Memory B cell (primary cell): ENCODE measurements at regions not wholly inside any gene's neighbourhood (a gene's known extent, or its start where the extent isn't known, plus 50 kb on each side); places are given as distances from the start of the nearest gene placed in this dataset.
A peak's percentile ranks its signal among the peaks of the same experiment; 100 is the strongest.
"Not testable (repeated sequence)": the region's sequence is repeated elsewhere in the genome, so short reads cannot be mapped to it uniquely, and the experiment has no call there.

Experiments
- ATAC-seq: fragments of 150-1000 bp; cut with Tn5 transposase; 2 replicates; pipeline ENCODE4 v1.10.0; 2021; ENCODE audit warnings: low read depth, mild to moderate bottlenecking, moderate library complexity
- DNase-seq, 2 donors: peaks; one replicate each; pipeline ENCODE4 v3.0.0; 2022; ENCODE audit warnings: low spot score in 2 of 2
- H3K27ac Mint-ChIP-seq: one replicate; pipeline ENCODE4 v1.8.0; 2022; ENCODE audit warnings: mild to moderate bottlenecking, moderate library complexity, mixed read lengths
- H3K27me3 Mint-ChIP-seq: one replicate; pipeline ENCODE4 v1.8.0; 2022; ENCODE audit warnings: mixed read lengths
- H3K36me3 Mint-ChIP-seq: one replicate; pipeline ENCODE4 v1.8.0; 2022; ENCODE audit warnings: mild to moderate bottlenecking, mixed read lengths
- H3K4me1 Mint-ChIP-seq: one replicate; pipeline ENCODE4 v1.8.0; 2022; ENCODE audit warnings: mixed read lengths
- H3K4me3 Mint-ChIP-seq: one replicate; pipeline ENCODE4 v1.8.0; 2022; ENCODE audit warnings: mild to moderate bottlenecking, moderate library complexity, mixed read lengths
- H3K9me3 Mint-ChIP-seq: one replicate; pipeline ENCODE4 v1.8.0; 2022; ENCODE audit warnings: mixed read lengths

DNA sequence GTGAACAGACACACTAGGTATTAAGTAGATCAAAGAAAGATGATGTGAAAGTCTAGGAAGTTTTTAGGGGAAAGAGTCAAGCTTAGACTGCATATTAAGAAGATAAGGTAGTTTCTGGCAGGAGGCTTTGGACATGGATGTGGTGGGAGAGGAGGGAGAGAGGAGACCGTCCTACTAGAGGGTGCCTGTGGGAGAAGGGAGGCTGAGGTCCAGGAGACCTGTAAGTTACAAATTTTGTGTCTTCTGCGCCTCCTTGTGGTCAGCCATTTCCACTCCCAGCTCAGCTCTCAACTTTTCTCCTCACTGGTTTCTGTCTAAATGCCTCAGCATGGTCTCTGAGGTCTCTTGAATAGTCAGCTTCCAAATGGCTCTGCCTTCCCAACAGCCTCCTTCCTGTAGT lies 193.5 kb downstream of the UNC5CL start:
- H3K36me3 Mint-ChIP-seq = no peaks in the 10 kb centered on the region
- no peak overlapping the region for H3K4me3 Mint-ChIP-seq
- H3K27me3 Mint-ChIP-seq = peaks cover 17% of the 10 kb centered on the region
- DNase-seq (peak in 1 of 2 donors; percentile 8), ATAC-seq (no peak)
- H3K4me1 Mint-ChIP-seq = no peaks in the 10 kb centered on the region
- no peaks in the 10 kb centered on the region for H3K9me3 Mint-ChIP-seq
- no peak overlapping the region for H3K27ac Mint-ChIP-seq

DNA sequence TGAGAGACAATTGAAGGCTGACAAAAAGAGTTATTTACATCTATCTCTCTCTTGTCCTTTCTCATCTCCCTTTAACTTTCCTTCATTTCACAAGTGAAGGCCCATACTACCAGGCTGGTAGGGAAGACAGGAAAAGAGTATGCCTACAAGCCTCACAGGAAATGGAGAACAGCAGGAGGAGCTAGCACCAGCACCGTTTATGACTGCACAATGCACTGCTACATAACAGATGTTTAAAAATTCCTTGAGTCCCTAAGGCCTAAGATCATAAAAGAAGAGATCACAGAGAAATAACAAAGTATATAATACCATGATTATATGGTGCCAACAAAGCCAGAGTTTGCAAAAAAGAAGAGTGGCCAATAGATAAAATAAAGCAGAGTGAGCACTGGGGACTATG lies 194.8 kb downstream of the UNC5CL start:
- DNase-seq (no peak), ATAC-seq (no peak)
- Mint-ChIP-seq H3K27me3 (peaks cover 18% of the 10 kb centered on the region), H3K9me3 (no peaks in the 10 kb centered on the region), H3K4me1 (no peaks in the 10 kb centered on the region), H3K27ac (no peak overlapping the region), H3K36me3 (no peaks in the 10 kb centered on the region), H3K4me3 (no peak overlapping the region)

DNA sequence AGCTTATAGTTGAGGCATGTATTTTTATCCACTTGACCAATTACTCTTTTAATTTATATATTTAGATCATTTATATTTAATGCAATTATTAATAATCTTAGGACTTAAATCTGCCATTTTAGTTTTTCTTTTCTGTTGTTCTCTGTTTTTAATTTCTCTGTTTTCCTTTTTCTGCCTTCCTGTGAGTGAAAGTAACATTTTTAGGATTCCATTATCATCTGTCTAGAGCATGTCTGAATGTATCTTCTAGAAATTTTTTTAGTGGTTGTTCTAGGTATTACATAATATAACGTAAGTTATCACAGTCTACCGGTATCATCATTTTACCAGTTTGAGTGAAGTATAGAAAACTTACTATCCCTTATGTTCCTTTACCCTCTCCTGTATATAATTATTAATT lies 197.3 kb downstream of the UNC5CL start:
- Mint-ChIP-seq H3K36me3 (no peaks in the 10 kb centered on the region), H3K27me3 (peaks cover 16% of the 10 kb centered on the region), H3K4me1 (no peaks in the 10 kb centered on the region)

DNA sequence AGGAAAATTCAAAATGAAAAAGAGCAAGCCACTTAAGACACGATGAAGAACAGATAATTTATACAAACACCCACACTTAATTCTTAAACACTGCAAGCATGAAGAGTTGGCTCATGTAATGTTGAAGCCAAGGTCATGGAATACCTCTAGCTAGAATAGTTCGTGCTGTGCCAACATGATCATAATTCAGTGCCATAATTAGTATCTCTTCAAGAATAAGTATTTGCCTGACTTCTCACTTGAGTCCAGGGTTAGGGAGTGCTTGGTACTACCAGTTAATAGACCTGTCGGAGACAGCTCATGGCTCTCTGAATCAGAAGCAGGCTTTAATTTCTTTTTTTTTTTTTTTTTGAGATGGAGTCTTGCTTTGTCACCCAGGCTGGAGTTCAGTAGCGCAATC lies 206.3 kb downstream of the UNC5CL start:
- Mint-ChIP-seq H3K36me3 (no peaks in the 10 kb centered on the region), H3K4me1 (no peaks in the 10 kb centered on the region), H3K27ac (no peak overlapping the region), H3K4me3 (no peak overlapping the region), H3K9me3 (no peaks in the 10 kb centered on the region), H3K27me3 (peaks cover 5% of the 10 kb centered on the region)
- no peak for ATAC-seq
- DNase-seq = no peak

More for the DNA sequence above, 197.3 kb downstream of the UNC5CL start:
- DNase-seq (no peak), ATAC-seq (no peak)
- Mint-ChIP-seq H3K9me3 (no peaks in the 10 kb centered on the region), H3K4me3 (no peak overlapping the region), H3K27ac (no peak overlapping the region)

DNA sequence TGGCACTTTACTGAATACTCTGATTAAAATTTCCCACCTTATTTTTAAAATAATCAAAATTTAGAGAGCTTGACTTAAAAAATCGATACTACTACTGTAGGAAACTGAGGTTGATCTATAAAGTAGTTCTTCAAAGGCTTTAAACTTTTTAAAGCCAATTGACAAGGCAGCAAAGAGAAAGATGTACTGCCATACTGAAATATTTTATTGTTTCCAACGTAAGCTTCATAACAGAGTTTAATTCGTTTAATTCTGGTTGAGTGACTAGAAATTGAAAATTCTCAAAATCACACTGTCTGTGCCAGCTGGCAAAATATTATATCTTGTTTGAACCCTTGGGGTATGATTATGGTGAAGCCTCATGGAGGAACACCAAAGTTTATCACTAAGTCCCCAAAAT lies 207.6 kb downstream of the UNC5CL start:
- Mint-ChIP-seq H3K36me3 (no peaks in the 10 kb centered on the region), H3K27me3 (peaks cover 6% of the 10 kb centered on the region), H3K4me3 (no peak overlapping the region), H3K9me3 (no peaks in the 10 kb centered on the region), H3K4me1 (no peaks in the 10 kb centered on the region), H3K27ac (no peak overlapping the region)
- DNase-seq (no peak), ATAC-seq (no peak)

DNA sequence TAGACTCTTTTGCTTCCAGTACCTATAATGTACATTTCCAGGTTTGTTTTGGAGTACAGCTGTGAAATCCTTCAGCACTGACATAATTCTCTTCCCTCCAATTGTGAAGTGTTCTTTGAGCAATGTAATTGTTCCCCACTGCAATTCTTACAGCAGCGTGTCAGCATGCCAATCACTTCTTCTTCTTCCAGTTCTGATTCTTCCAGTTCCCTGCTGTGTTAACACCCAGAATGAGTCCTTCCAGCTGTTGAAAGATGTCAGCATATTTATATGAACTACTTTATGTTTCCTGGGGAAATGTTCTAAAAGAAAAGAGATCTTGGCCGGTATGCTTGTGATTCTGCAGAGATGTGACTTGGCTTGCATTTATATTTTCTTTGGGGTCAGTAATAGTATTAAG lies 213.9 kb downstream of the UNC5CL start:
- DNase-seq (no peak), ATAC-seq (no peak)
- H3K36me3 Mint-ChIP-seq = no peaks in the 10 kb centered on the region
- H3K27me3 Mint-ChIP-seq = peaks cover 13% of the 10 kb centered on the region
- no peak overlapping the region for H3K27ac Mint-ChIP-seq
- H3K4me3 Mint-ChIP-seq = no peak overlapping the region
- H3K4me1 Mint-ChIP-seq = no peaks in the 10 kb centered on the region
- no peaks in the 10 kb centered on the region for H3K9me3 Mint-ChIP-seq

DNA sequence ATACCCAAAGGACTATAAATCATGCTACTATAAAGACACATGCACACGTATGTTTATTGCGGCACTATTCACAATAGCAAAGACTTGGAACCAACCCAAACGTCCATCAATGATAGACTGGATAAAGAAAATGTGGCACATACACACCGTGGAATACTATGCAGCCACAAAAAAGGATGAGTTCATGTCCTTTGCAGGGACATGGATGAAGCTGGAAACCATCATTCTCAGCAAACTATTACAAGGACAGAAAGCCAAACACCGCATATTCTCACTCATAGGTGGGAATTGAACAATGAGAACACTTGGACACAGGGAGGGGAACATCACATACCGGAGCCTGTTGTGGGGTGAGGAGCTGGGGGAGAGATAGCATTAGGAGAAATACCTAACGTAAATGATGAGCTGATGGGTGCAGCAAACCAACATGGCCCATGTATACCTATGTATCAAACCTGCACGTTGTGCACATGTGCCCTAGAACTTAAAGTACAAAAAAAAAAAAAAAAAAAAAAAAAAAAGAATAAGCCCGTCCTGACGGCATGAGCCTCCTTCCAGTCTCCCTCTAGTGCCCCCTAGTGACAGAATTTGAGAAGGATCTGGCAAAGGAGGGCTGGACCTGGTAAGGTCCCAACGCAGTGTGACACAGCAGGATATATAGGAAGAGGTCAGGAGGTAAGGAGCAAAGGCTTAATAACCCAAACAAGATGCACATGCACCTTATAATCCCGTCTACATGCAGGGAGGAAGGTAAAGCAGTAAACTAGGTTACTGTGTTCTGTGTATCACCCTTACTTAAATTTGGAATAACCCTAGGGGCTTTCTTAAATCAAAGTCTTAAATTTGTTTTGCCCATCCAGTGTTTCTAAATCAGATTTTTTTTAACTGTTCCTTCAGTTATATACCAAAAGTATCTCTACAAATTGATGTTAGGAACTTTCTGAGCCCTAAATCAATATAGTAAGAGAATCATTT lies 214.8 kb downstream of the UNC5CL start:
- H3K4me3 Mint-ChIP-seq, DNase-seq, H3K36me3 Mint-ChIP-seq, ATAC-seq, H3K9me3 Mint-ChIP-seq, H3K27ac Mint-ChIP-seq, H3K4me1 Mint-ChIP-seq: not testable (repeated sequence)
- H3K27me3 Mint-ChIP-seq = peaks cover 13% of the 10 kb centered on the region

DNA sequence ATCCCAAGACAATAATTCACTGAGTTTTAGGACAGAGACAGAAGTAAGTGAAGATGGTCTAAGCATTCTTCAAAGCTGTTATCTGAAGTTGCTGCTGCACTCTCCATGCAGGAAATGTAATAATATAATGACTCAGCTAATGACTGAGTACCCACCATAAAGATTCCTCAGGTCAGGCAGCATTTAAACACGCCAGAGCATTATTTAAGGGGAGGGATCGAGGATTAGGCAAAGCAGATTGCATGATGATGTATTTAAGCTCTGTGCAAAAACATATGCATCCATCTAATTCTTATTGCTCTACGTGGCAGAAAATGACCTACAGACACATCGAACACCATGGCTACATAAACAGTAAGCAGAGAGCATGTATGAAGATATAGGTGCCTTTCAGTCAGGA lies 216.4 kb downstream of the UNC5CL start:
- H3K36me3 Mint-ChIP-seq = no peaks in the 10 kb centered on the region
- H3K27ac Mint-ChIP-seq = no peak overlapping the region
- H3K9me3 Mint-ChIP-seq = no peaks in the 10 kb centered on the region
- H3K4me1 Mint-ChIP-seq = no peaks in the 10 kb centered on the region
- no peak for ATAC-seq
- H3K4me3 Mint-ChIP-seq = no peak overlapping the region
- no peak for DNase-seq
- H3K27me3 Mint-ChIP-seq = peaks cover 13% of the 10 kb centered on the region

DNA sequence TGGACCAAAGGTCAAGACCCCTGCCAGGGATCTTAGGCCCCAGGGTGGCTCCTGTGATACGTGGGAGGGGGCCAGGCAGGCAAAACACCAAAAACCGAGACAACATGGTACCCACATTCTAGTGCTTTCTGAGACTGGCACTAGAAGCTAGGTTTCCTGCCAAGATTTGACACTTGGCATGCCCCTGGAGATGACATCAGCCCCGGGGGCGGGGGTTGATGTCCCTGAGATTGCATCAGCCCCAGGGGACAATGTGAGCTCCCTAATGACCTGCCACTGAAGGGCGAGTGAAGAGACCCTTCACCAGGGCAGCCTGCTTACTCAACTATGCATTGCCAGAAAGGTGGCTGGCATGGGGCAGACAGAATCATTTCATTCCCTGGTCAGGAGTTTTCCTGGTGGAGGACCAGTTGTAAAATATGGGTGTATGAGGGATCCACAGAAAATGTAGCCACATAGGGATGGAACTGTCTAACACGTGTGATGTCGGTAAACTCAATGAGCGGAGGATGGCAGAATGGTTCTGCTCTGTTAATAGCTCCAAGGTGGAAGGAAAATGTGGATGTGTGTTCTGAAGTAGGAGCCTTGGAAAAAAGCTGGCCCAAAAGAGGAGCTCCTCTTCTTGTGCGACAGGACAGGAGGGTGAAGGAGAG lies 219.7 kb downstream of the UNC5CL start:
- Mint-ChIP-seq H3K36me3 (no peaks in the 10 kb centered on the region), H3K4me3 (no peak overlapping the region), H3K4me1 (no peaks in the 10 kb centered on the region), H3K9me3 (no peaks in the 10 kb centered on the region), H3K27me3 (peaks cover 13% of the 10 kb centered on the region), H3K27ac (no peak overlapping the region)
- DNase-seq (no peak), ATAC-seq (no peak)

DNA sequence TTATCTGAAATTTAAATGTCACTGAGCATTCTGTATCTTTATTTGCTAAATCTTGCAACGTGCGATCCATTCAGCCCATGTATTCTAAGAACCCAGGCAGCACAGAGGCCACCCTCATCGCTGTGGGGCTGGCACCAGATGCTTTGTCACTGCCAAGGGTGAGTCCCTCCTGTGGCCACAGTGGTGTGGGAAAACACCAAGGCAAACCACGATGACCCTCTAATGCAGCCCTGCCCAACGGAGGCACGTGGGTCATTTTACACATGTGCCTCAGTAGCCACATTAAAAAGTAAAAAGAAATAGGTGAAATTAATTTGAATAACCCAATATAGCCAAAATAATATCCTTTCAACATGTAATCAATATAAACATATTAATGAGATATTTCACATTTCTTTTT lies 221.7 kb downstream of the UNC5CL start:
- H3K9me3 Mint-ChIP-seq = no peaks in the 10 kb centered on the region
- peaks cover 8% of the 10 kb centered on the region for H3K27me3 Mint-ChIP-seq
- ATAC-seq = no peak
- H3K4me1 Mint-ChIP-seq = no peaks in the 10 kb centered on the region
- no peak overlapping the region for H3K27ac Mint-ChIP-seq
- no peaks in the 10 kb centered on the region for H3K36me3 Mint-ChIP-seq
- DNase-seq = no peak
- H3K4me3 Mint-ChIP-seq = no peak overlapping the region

DNA sequence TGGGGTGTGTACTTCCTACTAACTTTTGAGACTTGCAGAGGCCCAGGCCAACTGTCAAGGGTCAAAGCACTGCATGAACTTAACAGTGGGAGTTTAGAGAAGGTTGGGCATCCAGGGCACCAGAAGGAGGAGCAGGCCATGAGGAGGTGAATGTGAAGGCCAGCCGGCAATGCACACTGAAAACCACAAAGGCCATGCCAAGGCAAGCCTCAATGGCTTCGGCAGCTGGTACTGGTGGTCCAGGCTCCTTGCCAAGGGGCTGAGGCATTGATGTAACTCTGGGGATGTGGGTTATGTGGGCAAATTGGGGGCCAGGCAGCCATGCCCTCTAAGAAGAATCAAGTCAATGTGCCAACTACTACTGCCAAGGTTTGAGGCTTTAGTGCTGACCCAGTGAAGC lies 222.4 kb downstream of the UNC5CL start:
- H3K27ac Mint-ChIP-seq = no peak overlapping the region
- H3K4me1 Mint-ChIP-seq = no peaks in the 10 kb centered on the region
- H3K36me3 Mint-ChIP-seq = no peaks in the 10 kb centered on the region
- no peak overlapping the region for H3K4me3 Mint-ChIP-seq
- peaks cover 8% of the 10 kb centered on the region for H3K27me3 Mint-ChIP-seq
- DNase-seq = no peak
- H3K9me3 Mint-ChIP-seq = no peaks in the 10 kb centered on the region
- no peak for ATAC-seq

DNA sequence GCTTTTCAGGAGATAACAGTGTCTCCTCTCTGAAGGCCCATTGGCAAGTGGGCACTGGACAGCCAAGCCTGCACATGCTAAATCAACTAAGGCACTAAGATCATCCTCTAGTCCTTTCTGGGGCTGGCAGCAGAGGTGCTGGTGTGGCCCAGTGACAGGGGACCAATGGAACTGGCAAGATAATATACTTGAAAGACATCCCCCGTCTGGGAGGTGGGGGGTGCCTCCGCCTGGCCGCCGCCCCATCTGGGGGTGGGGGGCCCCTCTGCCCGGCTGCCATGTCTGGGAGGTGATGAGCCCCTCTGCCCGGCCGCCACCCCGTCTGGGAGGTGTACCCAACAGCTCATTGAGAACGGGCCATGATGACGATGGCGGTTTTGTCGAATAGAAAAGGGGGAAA lies 223.3 kb downstream of the UNC5CL start:
- Mint-ChIP-seq H3K4me1 (no peaks in the 10 kb centered on the region), H3K36me3 (no peaks in the 10 kb centered on the region), H3K27me3 (peaks cover 3% of the 10 kb centered on the region), H3K9me3 (no peaks in the 10 kb centered on the region), H3K4me3 (no peak overlapping the region), H3K27ac (no peak overlapping the region)
- ATAC-seq (no peak), DNase-seq (no peak)

DNA sequence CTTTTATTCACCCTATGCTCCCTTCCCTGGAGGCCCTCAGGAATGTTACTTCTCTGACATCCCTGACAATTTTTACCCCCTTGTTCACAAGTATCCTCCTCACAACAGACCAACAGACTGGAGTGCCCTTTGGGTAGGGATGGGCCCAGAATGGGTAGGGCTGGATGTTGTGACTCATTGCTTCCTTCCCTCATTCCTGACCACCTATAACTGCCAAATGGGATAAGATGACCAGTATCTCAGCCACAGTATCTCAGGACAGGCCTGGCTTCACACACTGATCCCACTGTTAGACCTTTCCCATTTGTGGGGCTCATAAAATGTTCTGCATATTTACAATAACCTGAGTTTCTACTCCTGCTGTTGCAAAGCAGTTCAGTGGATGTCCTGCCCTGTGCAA lies 223.0 kb upstream of the LRFN2 start:
- Mint-ChIP-seq H3K4me1 (no peaks in the 10 kb centered on the region), H3K27ac (no peak overlapping the region), H3K27me3 (peaks cover 2% of the 10 kb centered on the region), H3K36me3 (no peaks in the 10 kb centered on the region), H3K4me3 (no peak overlapping the region), H3K9me3 (no peaks in the 10 kb centered on the region)
- DNase-seq (no peak), ATAC-seq (no peak)

DNA sequence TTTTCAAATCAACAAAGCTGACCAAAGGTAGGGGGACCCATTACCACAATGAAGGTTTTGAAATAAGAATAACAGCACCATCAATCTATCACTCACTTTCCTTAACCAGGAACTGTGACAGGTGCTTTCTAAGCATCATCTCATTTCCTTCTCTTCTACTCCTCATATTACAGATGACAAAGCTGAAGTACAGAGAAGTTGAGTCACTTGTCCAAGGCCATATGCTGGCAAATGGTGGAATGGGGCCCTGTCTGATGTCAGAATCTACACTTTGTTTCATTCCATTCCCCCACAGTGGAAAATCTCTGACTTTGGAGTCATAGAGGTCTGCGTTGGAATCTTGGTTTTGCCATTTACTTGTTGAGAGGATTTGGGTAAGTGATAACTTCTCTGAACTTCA lies 222.5 kb upstream of the LRFN2 start:
- peaks cover 2% of the 10 kb centered on the region for H3K27me3 Mint-ChIP-seq

More for the DNA sequence above, 222.5 kb upstream of the LRFN2 start:
- H3K9me3 Mint-ChIP-seq = no peaks in the 10 kb centered on the region
- peaks cover 1% of the 10 kb centered on the region for H3K4me1 Mint-ChIP-seq
- no peak overlapping the region for H3K27ac Mint-ChIP-seq
- DNase-seq = no peak
- ATAC-seq = no peak
- H3K36me3 Mint-ChIP-seq = no peaks in the 10 kb centered on the region
- no peak overlapping the region for H3K4me3 Mint-ChIP-seq
